ENCODE measurements at regions not wholly inside any gene's neighbourhood (a gene's known extent, or its start where the extent isn't known, plus 50 kb on each side); places are given as distances from the start of the nearest gene placed in this dataset.

DNA sequence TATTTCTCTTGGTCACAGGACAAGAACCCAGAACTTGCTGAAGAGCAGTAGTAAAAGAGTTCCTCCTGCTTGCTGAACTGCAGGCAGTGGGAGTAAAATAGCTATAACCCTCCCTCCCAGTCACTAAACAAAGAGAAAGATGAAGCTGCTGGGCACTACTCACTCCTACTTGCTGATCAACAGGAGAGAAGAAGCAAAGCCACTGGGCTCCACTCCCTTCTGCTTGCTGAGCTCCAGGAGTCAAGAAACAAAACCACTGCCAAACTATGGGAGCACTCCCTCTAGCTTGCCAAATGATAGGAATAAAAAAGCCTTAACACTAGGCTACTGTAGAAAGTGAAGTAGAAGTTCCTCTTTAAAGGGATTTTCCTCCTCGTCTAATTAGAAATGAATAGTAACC, 155.3 kb downstream of the RASSF9 start:
- Mint-ChIP-seq H3K4me1 (no peaks in the 10 kb centered on the region), H3K27me3 (ENCODE audit: low read depth) (no peaks in the 10 kb centered on the region), H3K36me3 (ENCODE audit: low read depth) (no peaks in the 10 kb centered on the region), H3K27ac (ENCODE audit: unreplicated experiment) (no peak overlapping the region), H3K9me3 (no peaks in the 10 kb centered on the region), H3K4me3 (no peak overlapping the region)
- DNase-seq (ENCODE audit: low read depth, low spot score) = no peak
- TF ChIP-seq, protein P1, sequence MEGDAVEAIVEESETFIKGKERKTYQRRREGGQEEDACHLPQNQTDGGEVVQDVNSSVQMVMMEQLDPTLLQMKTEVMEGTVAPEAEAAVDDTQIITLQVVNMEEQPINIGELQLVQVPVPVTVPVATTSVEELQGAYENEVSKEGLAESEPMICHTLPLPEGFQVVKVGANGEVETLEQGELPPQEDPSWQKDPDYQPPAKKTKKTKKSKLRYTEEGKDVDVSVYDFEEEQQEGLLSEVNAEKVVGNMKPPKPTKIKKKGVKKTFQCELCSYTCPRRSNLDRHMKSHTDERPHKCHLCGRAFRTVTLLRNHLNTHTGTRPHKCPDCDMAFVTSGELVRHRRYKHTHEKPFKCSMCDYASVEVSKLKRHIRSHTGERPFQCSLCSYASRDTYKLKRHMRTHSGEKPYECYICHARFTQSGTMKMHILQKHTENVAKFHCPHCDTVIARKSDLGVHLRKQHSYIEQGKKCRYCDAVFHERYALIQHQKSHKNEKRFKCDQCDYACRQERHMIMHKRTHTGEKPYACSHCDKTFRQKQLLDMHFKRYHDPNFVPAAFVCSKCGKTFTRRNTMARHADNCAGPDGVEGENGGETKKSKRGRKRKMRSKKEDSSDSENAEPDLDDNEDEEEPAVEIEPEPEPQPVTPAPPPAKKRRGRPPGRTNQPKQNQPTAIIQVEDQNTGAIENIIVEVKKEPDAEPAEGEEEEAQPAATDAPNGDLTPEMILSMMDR (conservative IDR thresholded peaks at IDR 0.05) = no peak

DNA sequence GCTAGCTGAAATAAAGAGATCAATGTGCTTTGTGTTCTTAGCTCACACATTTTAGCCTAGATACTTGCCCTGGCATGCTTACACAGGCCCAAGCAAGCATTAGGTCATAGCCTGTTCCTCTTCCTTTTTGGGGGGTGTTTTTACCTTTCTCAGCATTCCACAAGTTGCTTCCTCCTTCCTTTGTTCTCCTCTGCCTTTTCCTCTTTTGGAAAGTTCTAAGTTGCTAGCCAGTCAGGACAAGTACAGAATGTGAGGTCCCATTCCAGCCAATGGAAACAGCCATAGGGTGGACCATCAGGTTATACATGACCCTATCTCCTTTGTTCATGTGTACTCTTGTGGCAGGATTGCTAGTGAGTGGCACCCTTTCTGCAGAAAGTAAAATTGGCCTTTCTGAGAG, 154.9 kb downstream of the RASSF9 start:
- no peaks in the 10 kb centered on the region for H3K27me3 Mint-ChIP-seq (ENCODE audit: low read depth)
- no peak overlapping the region for H3K27ac Mint-ChIP-seq (ENCODE audit: unreplicated experiment)
- H3K4me1 Mint-ChIP-seq = no peaks in the 10 kb centered on the region
- DNase-seq (ENCODE audit: low read depth, low spot score) = no peak
- no peak overlapping the region for H3K4me3 Mint-ChIP-seq
- TF ChIP-seq, protein P1 (conservative IDR thresholded peaks at IDR 0.05) = no peak
- no peaks in the 10 kb centered on the region for H3K9me3 Mint-ChIP-seq
- H3K36me3 Mint-ChIP-seq (ENCODE audit: low read depth) = no peaks in the 10 kb centered on the region

DNA sequence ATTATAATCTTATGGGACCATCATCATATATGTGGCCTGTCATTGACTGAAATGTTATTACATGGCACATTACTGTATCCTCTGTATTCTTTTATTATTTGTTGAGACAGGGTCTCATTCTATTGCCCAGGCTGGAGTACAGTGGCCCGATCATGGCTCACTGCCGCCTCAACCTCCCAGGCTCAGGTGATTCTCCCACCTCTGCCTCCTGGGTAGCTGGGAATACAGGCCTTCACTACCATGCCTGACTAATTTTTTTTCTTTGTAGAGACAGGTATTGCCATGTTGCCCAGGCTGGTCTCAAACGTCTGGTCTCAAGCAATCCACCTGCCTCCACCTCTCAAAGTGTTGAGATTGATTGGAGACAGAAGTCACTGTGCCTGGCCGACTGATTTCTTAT, 153.2 kb downstream of the RASSF9 start:
- no peaks in the 10 kb centered on the region for H3K4me1 Mint-ChIP-seq
- no peaks in the 10 kb centered on the region for H3K36me3 Mint-ChIP-seq (ENCODE audit: low read depth)
- H3K4me3 Mint-ChIP-seq = no peak overlapping the region
- TF ChIP-seq, protein P1 (conservative IDR thresholded peaks at IDR 0.05) = no peak
- DNase-seq (ENCODE audit: low read depth, low spot score) = no peak
- H3K27me3 Mint-ChIP-seq (ENCODE audit: low read depth) = no peaks in the 10 kb centered on the region
- H3K27ac Mint-ChIP-seq (ENCODE audit: unreplicated experiment) = no peak overlapping the region
- H3K9me3 Mint-ChIP-seq = peaks cover 6% of the 10 kb centered on the region

DNA sequence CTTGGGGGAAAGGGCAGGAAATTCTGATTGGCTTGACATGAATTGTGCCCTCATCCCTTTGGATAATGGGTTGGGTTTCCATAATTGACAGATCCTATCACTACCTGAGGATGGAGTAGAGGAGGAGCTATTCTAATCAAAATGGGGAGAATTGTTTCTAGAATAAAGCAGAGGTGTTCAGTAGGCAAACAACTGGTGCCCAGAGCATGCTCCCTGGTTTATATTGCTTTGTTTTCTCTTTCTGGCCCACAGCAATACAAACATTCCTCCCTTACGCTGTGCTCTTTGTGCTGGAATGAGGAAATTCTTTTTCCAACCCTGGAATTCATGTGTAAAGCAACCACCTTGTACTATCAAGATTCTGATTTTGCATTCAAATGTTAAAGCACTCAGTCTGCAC, 147.4 kb downstream of the RASSF9 start:
- Mint-ChIP-seq H3K27ac (ENCODE audit: unreplicated experiment) (no peak overlapping the region), H3K4me1 (no peaks in the 10 kb centered on the region), H3K4me3 (no peak overlapping the region), H3K36me3 (ENCODE audit: low read depth) (no peaks in the 10 kb centered on the region), H3K9me3 (peaks cover 6% of the 10 kb centered on the region), H3K27me3 (ENCODE audit: low read depth) (no peaks in the 10 kb centered on the region)
- TF ChIP-seq, protein P1 (conservative IDR thresholded peaks at IDR 0.05) = no peak
- DNase-seq (ENCODE audit: low read depth, low spot score) = no peak

DNA sequence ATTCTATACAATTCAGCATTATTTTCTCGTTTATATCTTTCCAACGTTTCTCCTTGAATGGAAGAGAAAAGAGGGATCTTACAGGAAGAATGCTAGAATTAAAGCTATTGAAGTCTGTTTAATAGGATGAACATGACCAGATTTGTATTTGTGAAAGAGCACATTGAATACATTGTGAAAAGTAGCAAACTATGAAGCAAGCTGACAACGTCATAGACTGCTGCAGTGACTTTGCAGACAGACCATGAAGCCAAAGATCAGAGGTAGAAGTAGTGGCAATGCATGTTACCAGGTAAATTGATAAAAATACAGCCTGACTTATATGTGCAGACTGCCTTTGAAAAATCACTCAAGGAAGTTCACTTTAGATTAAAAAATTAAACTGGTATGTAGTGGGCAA, 146.1 kb downstream of the RASSF9 start:
- Mint-ChIP-seq H3K27ac (ENCODE audit: unreplicated experiment) (no peak overlapping the region), H3K36me3 (ENCODE audit: low read depth) (no peaks in the 10 kb centered on the region)
- TF ChIP-seq, protein P1 (conservative IDR thresholded peaks at IDR 0.05) = no peak

More for the DNA sequence above, 146.1 kb downstream of the RASSF9 start:
- no peaks in the 10 kb centered on the region for H3K4me1 Mint-ChIP-seq
- no peaks in the 10 kb centered on the region for H3K27me3 Mint-ChIP-seq (ENCODE audit: low read depth)
- DNase-seq (ENCODE audit: low read depth, low spot score) = no peak
- H3K4me3 Mint-ChIP-seq = no peak overlapping the region
- H3K9me3 Mint-ChIP-seq = peaks cover 6% of the 10 kb centered on the region
